PC-3 (cell line): ENCODE measurements at regions not wholly inside any gene's neighbourhood (a gene's known extent, or its start where the extent isn't known, plus 50 kb on each side); places are given as distances from the start of the nearest gene placed in this dataset.

Source experiments
- CTCF ChIP-seq: fragments of 300-600 bp; sonication (generic); conservative IDR thresholded peaks from 2 replicates; pipeline ENCODE4 v1.5.1; 2017; ENCODE audit warnings: antibody characterized with exemption, low read depth, mild to moderate bottlenecking, low read length
- EZH2 ChIP-seq: fragments of 300-600 bp; sonication (generic); IDR thresholded peaks from one replicate; pipeline ENCODE4 v1.6.1; 2017; ENCODE audit warnings: antibody characterized with exemption, mild to moderate bottlenecking, low read length; ENCODE audit not compliant: unreplicated experiment
- EZH2phosphoT487 ChIP-seq: fragments of 300-600 bp; sonication (generic); IDR thresholded peaks from 2 replicates; pipeline ENCODE4 v1.6.1; 2018; ENCODE audit warnings: mild to moderate bottlenecking, antibody characterized with exemption, low read length, borderline replicate concordance

- TF ChIP-seq EZH2 = no peak
- TF ChIP-seq CTCF = no peak
- no peak for TF ChIP-seq EZH2phosphoT487
Measured at GRCh38 chr1:208799186-208799585, 555.0 kb upstream of the PLXNA2 start.
